CD4-positive, alpha-beta memory T cell (primary cell): ENCODE measurements at regions not wholly inside any gene's neighbourhood (a gene's known extent, or its start where the extent isn't known, plus 50 kb on each side); places are given as distances from the start of the nearest gene placed in this dataset.
A peak's percentile ranks its signal among the peaks of the same experiment; 100 is the strongest.
"Not testable (repeated sequence)": the region's sequence is repeated elsewhere in the genome, so short reads cannot be mapped to it uniquely, and the experiment has no call there.

Experiments
- CTCF ChIA-PET: fragments of 350-600 bp; sonication (Branson Sonifier 250); formaldehyde crosslinking; loops from one replicate; lab custom pipeline; 2021; ENCODE audit warnings: inconsistent platforms; ENCODE audit not compliant: partially characterized antibody; lab: Charles Lee
- POLR2A ChIA-PET: fragments of 350-600 bp; sonication (Branson Sonifier 250); formaldehyde crosslinking; loops from one replicate; lab custom pipeline; 2021; ENCODE audit not compliant: partially characterized antibody; lab: Charles Lee
- DNase-seq, 5 donors: peaks; one replicate each; pipeline versions ENCODE4 v3.0.0 to v3.0.0-alpha.2; 2020 to 2022; ENCODE audit warnings: mixed read lengths in 1 of 5
- H3K27ac ChIP-seq: one replicate; pipeline ENCODE4 v1.7.0; 2013; ENCODE audit warnings: low read depth, low read length
- H3K27me3 ChIP-seq: 2 replicates; pipeline ENCODE4 v1.7.0; 2013; ENCODE audit warnings: mild to moderate bottlenecking, low read length, moderate library complexity; ENCODE audit not compliant: insufficient read depth
- H3K36me3 ChIP-seq: 2 replicates; pipeline ENCODE4 v1.7.0; 2013; ENCODE audit warnings: mild to moderate bottlenecking, low read length, moderate library complexity; ENCODE audit not compliant: insufficient read depth
- H3K4me1 ChIP-seq: 2 replicates; pipeline ENCODE4 v1.7.0; 2013; ENCODE audit warnings: mild to moderate bottlenecking, low read length, moderate library complexity; ENCODE audit not compliant: insufficient read depth
- H3K4me3 ChIP-seq, 2 donors: one replicate each; pipeline ENCODE4 v1.7.0; 2013; ENCODE audit warnings: low read length in 2 of 2, mild to moderate bottlenecking in 1 of 2
- H3K9me3 ChIP-seq, 2 donors: one replicate each; pipeline ENCODE4 v1.7.0; 2013; ENCODE audit warnings: low read length in 2 of 2, control low read depth in 1 of 2; ENCODE audit not compliant: control insufficient read depth in 1 of 2
- H3K27ac Mint-ChIP-seq, 7 donors: one replicate each; pipeline ENCODE4 v1.8.0; 2020 to 2021; ENCODE audit warnings: mixed read lengths in 7 of 7, mild to moderate bottlenecking in 6 of 7, inconsistent platforms in 3 of 7, moderate library complexity in 3 of 7
- H3K27me3 Mint-ChIP-seq, 2 donors: one replicate each; pipeline ENCODE4 v1.8.0; 2020 to 2021; ENCODE audit warnings: mixed read lengths in 2 of 2
- H3K36me3 Mint-ChIP-seq, 2 donors: one replicate each; pipeline ENCODE4 v1.8.0; 2020 to 2021; ENCODE audit warnings: mixed read lengths in 2 of 2, inconsistent platforms in 1 of 2, mild to moderate bottlenecking in 1 of 2
- H3K4me1 Mint-ChIP-seq, 4 donors: one replicate each; pipeline ENCODE4 v1.8.0; 2020 to 2021; ENCODE audit warnings: mixed read lengths in 4 of 4, mild to moderate bottlenecking in 1 of 4
- H3K4me3 Mint-ChIP-seq, 8 donors: one replicate each; pipeline ENCODE4 v1.8.0; 2020 to 2021; ENCODE audit warnings: mixed read lengths in 8 of 8, mild to moderate bottlenecking in 7 of 8, moderate library complexity in 6 of 8, inconsistent platforms in 3 of 8
- H3K9me3 Mint-ChIP-seq, 8 donors: one replicate each; pipeline ENCODE4 v1.8.0; 2020 to 2021; ENCODE audit warnings: mixed read lengths in 8 of 8, mild to moderate bottlenecking in 5 of 8, inconsistent platforms in 3 of 8, moderate library complexity in 1 of 8
- intact Hi-C: fragments of 100-400 bp; cut with micrococcal nuclease; formaldehyde crosslinking; loops from one replicate; pipeline ENCODE4 v1.15.1; 2023

GRCh38 chr16:8408855-8409567 is 181.3 kb downstream of the TMEM114 start:
- peaks cover 0 to 13% (median 7%) of the 10 kb centered on the region in 8 donors for H3K9me3 Mint-ChIP-seq
- intact Hi-C loops: no loop called here
- H3K27ac ChIP-seq: no peak overlapping the region
- H3K4me1 ChIP-seq: no peaks in the 10 kb centered on the region
- no peaks in the 10 kb centered on the region for H3K36me3 ChIP-seq
- H3K27ac Mint-ChIP-seq: no peak overlapping the region
- no peak for DNase-seq
- ChIA-PET POLR2A (no interaction called here), CTCF (no interaction called here)
- peaks cover 0 to 3% of the 10 kb centered on the region in 2 donors for H3K9me3 ChIP-seq
- H3K27me3 ChIP-seq: no peaks in the 10 kb centered on the region
- no peaks in the 10 kb centered on the region for H3K36me3 Mint-ChIP-seq
- H3K4me1 Mint-ChIP-seq: no peaks in the 10 kb centered on the region
- H3K27me3 Mint-ChIP-seq: no peaks in the 10 kb centered on the region
- H3K4me3 Mint-ChIP-seq: no peak overlapping the region
- no peak overlapping the region for H3K4me3 ChIP-seq

GRCh38 chr16:8407351-8407750 is 183.0 kb downstream of the TMEM114 start:
- H3K27me3 ChIP-seq: no peaks in the 10 kb centered on the region
- no peaks in the 10 kb centered on the region for H3K4me1 ChIP-seq
- Mint-ChIP-seq H3K36me3 (no peaks in the 10 kb centered on the region), H3K27ac (no peak overlapping the region), H3K4me3 (no peak overlapping the region), H3K4me1 (no peaks in the 10 kb centered on the region), H3K27me3 (no peaks in the 10 kb centered on the region), H3K9me3 (peaks cover 0 to 13% (median 7%) of the 10 kb centered on the region in 8 donors)
- H3K36me3 ChIP-seq: no peaks in the 10 kb centered on the region
- peaks cover 0 to 3% of the 10 kb centered on the region in 2 donors for H3K9me3 ChIP-seq
- no peak overlapping the region for H3K27ac ChIP-seq
- intact Hi-C loops: no loop called here
- ChIA-PET POLR2A (no interaction called here), CTCF (no interaction called here)
- no peak for DNase-seq
- H3K4me3 ChIP-seq: no peak overlapping the region

GRCh38 chr16:8403978-8404749 is 186.1 kb downstream of the TMEM114 start:
- H3K36me3 Mint-ChIP-seq: no peaks in the 10 kb centered on the region
- no peaks in the 10 kb centered on the region for H3K4me1 Mint-ChIP-seq

GRCh38 chr16:8402981-8403843 is 187.1 kb downstream of the TMEM114 start:
- Mint-ChIP-seq H3K36me3 (no peaks in the 10 kb centered on the region), H3K27ac (peak overlapping the region in 1 of 7 donors; percentile 16), H3K4me1 (no peaks in the 10 kb centered on the region), H3K4me3 (no peak overlapping the region), H3K27me3 (no peaks in the 10 kb centered on the region), H3K9me3 (peaks cover 0 to 7% (median 3%) of the 10 kb centered on the region in 8 donors)
- Histone ChIP-seq H3K4me1 (no peaks in the 10 kb centered on the region), H3K27me3 (no peaks in the 10 kb centered on the region), H3K9me3 (peaks cover 0 to 2% of the 10 kb centered on the region in 2 donors), H3K36me3 (no peaks in the 10 kb centered on the region), H3K27ac (no peak overlapping the region), H3K4me3 (no peak overlapping the region)
- POLR2A ChIA-PET: no interaction called here
- CTCF ChIA-PET: no interaction called here
- intact Hi-C loops: no loop called here
- DNase-seq: no peak

More at GRCh38 chr16:8403978-8404749, 186.1 kb downstream of the TMEM114 start:
- Histone ChIP-seq H3K4me1 (no peaks in the 10 kb centered on the region), H3K27me3 (no peaks in the 10 kb centered on the region), H3K36me3 (no peaks in the 10 kb centered on the region), H3K4me3 (no peak overlapping the region), H3K27ac (no peak overlapping the region), H3K9me3 (peaks cover 0 to 3% of the 10 kb centered on the region in 2 donors)
- Mint-ChIP-seq H3K27ac (no peak overlapping the region), H3K4me3 (no peak overlapping the region), H3K9me3 (peaks cover 0 to 8% (median 2%) of the 10 kb centered on the region in 8 donors), H3K27me3 (no peaks in the 10 kb centered on the region)
- CTCF ChIA-PET: no interaction called here
- POLR2A ChIA-PET: no interaction called here
- intact Hi-C loops: no loop called here
- no peak for DNase-seq

GRCh38 chr16:8400683-8401082 is 189.6 kb downstream of the TMEM114 start:
- H3K36me3 ChIP-seq, H3K27ac Mint-ChIP-seq, H3K27me3 ChIP-seq, H3K4me1 ChIP-seq, DNase-seq, CTCF ChIA-PET, H3K27me3 Mint-ChIP-seq, H3K9me3 ChIP-seq, H3K4me1 Mint-ChIP-seq, H3K4me3 Mint-ChIP-seq, POLR2A ChIA-PET, H3K36me3 Mint-ChIP-seq, H3K4me3 ChIP-seq, intact Hi-C loops, H3K27ac ChIP-seq: not testable (repeated sequence)
- peaks cover 0 to 20% (median 4%) of the 10 kb centered on the region in 8 donors for H3K9me3 Mint-ChIP-seq

GRCh38 chr16:8398548-8398947 is 191.8 kb downstream of the TMEM114 start:
- Mint-ChIP-seq H3K4me3 (no peak overlapping the region), H3K27ac (no peak overlapping the region), H3K27me3 (no peaks in the 10 kb centered on the region), H3K36me3 (no peaks in the 10 kb centered on the region), H3K9me3 (peaks cover 0 to 16% (median 5%) of the 10 kb centered on the region in 8 donors), H3K4me1 (no peaks in the 10 kb centered on the region)
- no peak for DNase-seq
- H3K4me3 ChIP-seq: no peak overlapping the region
- no peaks in the 10 kb centered on the region for H3K36me3 ChIP-seq
- no peaks in the 10 kb centered on the region for H3K4me1 ChIP-seq
- POLR2A ChIA-PET: no interaction called here
- intact Hi-C loops: no loop called here
- CTCF ChIA-PET: no interaction called here
- no peak overlapping the region for H3K27ac ChIP-seq
- no peaks in the 10 kb centered on the region for H3K9me3 ChIP-seq
- no peaks in the 10 kb centered on the region for H3K27me3 ChIP-seq

- Histone ChIP-seq H3K27ac (no peak overlapping the region), H3K4me1 (no peaks in the 10 kb centered on the region), H3K36me3 (no peaks in the 10 kb centered on the region), H3K4me3 (no peak overlapping the region), H3K9me3 (no peaks in the 10 kb centered on the region), H3K27me3 (no peaks in the 10 kb centered on the region)
- Mint-ChIP-seq H3K27me3 (no peaks in the 10 kb centered on the region), H3K4me1 (no peaks in the 10 kb centered on the region), H3K4me3 (no peak overlapping the region), H3K27ac (no peak overlapping the region), H3K36me3 (no peaks in the 10 kb centered on the region), H3K9me3 (peaks cover 0 to 16% (median 5%) of the 10 kb centered on the region in 8 donors)
- ChIA-PET POLR2A (no interaction called here), CTCF (no interaction called here)
- no peak for DNase-seq
- intact Hi-C loops: no loop called here
These were observed 193.1 kb downstream of the TMEM114 start for GRCh38 chr16:8397223-8397622.
